NCI-H2196 (cell line): ENCODE measurements at regions not wholly inside any gene's neighbourhood (a gene's known extent, or its start where the extent isn't known, plus 50 kb on each side); places are given as distances from the start of the nearest gene placed in this dataset.

Source experiments
- DNase-seq: peaks from one replicate; lab custom pipeline; 2025; ENCODE audit not compliant: unreplicated experiment; lab: John Stamatoyannopoulos, UW

DNA sequence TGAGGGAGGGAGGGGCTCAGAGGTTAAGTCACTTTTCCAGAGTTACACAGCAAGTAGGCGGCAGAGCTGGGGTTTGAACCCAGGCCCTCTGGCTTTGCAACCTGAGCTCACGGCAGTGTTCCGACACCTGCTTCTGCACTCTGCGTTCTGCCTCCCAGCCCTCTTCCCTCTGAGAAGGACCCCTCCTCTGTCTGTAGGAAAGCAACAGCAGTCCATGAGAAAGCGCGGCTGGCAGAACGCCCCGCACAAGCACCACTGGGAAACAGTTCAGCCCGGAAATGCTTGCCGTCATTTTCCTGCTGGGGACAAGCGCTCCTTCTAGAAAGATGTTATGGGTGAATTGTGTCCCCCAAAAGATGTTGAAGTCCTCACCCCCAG lies 241.1 kb downstream of the NPHP4 start:
- no peak for DNase-seq

- DNase-seq = no peak
Measured at GRCh38 chr1:5750186-5751162, 241.8 kb downstream of the NPHP4 start.

DNA sequence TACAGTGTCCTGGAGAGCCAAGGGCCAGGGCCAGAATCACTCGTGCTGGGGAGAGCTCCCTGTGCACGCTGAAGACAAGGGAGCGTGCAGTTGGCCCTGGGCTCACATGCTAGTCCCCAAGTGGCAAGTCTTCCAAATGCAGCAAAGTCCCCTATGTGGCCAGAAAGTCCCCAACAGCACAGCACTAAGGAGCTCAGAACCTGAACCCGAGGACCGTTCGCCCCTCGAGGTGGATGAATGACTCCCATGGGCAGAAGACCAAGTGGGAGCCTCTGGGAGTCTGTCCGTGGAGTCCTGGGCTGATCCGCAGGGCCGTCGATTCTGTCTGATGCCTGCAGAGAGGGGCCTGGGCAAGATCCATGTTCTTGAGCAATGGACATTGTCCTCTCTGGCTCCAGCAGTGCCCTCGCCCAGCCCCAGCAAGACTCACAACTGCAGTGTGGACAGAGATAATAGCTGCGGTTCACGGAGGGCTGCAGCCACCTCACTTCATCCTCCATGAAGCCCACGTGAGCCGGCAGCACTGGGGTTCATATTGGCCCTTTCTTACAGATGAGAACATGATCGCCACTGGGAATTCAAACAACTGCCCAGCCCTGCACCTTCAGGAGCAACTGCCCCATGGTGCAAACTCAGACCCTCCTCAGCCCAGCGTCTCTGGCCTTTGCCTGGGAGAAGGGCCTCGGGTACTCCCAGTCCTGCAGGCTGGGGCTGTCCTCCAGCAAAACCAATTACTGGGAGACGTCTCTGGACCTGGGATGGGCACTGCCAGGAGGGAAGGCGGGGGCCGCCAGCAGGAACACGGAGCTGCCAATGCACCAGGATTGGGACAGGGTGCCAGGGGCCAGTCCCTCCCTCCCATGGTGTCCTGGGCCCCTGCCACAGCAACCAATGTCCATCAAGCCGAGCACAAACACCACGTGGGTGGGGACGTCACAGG lies 243.7 kb downstream of the NPHP4 start:
- DNase-seq = no peak

- peak; percentile 26 for DNase-seq
Measured at GRCh38 chr1:5747426-5748285, 244.6 kb downstream of the NPHP4 start.

DNA sequence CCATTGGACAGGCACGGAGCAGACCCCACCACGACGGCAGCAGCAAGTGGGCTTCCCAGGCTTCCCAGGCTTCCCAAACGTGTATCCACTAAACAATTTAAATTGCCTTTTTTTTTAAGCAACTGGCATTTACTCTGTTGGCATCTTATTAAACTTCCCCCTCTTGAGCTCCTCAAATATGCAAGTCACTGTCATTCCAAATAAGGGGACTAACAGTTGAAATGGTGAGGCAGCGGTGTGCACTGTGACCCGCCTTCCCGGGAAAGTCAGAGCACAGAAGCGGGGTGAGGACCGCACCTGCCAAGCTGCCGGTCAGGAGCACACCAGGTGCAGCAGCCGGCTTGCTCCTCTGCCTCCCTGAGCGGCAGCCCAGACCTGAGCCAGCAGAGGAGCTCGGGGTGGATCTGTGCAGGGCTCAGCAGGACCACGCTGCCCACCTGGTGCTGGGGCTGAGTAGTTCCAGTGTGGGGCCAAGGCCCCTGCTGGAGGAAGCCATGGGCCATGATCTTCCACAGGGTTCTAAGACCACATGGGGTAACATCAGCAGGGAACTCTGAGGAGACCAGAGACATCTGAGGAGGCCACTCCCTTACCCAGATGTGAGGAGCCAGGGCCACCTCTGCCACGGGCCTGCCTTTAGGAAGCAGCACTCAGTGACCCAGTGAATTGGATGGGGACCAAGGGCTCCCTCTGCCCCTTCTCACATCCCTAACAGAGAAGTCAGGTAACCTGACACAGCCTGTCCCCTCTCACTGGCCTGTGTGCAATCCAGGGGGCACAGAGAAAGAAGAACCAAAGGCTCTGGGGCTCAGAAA lies 245.4 kb downstream of the NPHP4 start:
- peak; percentile 41 for DNase-seq

- DNase-seq = peak; percentile 75
Measured at GRCh38 chr1:5745800-5746610, 246.2 kb downstream of the NPHP4 start.

DNA sequence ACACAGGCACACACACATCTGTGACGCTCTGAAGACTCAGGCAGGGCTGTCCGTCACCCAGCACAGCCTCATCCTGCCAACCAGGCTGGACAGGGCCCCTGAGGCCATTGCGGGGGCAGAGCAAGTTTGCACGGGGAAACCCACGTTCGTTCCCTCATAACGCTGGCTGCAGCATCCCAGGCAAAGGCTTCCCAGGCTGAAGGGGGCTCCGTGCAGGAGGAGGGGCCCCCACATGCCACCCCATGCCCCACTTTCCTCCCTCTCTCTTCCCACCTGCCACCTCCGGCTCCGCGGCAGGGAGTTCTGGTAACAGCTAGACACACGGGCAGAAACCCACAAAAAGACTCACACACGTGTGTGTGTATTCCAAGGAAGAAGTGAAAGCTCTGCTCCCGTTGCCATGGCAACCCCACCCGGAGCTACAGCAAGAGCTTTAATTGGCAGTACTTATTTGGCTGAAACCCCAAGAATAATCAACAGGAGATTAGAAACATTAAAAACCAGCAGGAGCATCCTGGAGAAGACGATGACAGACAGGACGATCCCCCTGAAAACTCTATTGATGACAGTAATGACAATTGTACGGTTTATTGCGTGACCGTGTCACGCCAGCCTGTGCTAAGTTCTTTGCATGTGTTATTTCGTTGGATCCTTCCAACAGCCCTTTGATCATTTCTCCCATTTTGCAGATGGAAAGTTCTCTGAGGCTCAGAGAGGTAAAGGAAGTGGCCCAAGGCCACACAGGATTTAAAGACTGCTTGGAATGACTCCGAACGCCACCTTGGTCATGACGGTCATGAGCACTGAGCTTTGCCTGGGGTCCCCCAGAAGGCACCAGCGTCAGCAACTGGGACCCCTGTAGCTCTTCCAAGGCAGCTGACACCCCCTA lies 247.1 kb downstream of the NPHP4 start:
- DNase-seq = peak; percentile 41

DNA sequence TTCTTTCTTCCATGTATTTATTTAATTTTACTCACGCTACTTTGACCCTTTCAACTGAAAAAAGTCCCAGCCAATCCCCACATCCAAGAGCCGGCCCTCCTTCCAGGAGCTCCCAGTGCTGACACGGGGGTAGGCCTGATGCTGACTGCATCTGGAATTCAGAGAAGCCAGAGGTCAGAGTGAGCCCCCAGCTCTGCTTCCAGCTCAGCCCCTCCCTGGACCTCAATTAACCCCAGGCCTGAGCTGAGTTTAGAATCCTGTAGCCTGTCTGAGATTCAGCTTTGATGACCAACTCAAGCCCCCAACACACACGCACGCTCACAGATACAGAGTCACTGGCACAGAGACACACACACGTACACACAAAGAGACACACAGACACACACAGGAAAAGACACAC lies 247.9 kb downstream of the NPHP4 start:
- DNase-seq = no peak

- no peak for DNase-seq
Measured at GRCh38 chr1:5743435-5744095, 248.7 kb downstream of the NPHP4 start.

- no peak for DNase-seq
Measured at GRCh38 chr1:5742801-5743200, 249.4 kb downstream of the NPHP4 start.

DNA sequence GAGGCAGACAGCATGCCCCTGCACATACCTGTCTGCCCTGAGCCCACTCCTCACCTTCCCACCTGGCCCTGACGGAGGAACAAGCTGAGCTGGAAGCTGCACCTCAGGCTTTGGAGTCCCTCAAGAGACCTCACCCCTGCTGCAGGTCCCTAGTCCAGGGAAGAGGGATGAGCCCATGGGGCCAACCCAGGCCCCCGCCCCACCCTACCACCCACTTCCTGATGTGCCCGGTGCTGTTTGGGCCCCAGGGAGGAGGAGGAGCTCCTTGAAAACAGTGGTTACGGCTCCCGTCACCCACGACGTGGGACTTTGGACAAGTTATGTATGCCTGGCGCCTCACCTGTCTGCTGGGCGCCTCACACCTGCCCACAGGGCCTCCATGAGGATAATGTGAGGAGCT lies 250.2 kb downstream of the NPHP4 start:
- DNase-seq = no peak

DNA sequence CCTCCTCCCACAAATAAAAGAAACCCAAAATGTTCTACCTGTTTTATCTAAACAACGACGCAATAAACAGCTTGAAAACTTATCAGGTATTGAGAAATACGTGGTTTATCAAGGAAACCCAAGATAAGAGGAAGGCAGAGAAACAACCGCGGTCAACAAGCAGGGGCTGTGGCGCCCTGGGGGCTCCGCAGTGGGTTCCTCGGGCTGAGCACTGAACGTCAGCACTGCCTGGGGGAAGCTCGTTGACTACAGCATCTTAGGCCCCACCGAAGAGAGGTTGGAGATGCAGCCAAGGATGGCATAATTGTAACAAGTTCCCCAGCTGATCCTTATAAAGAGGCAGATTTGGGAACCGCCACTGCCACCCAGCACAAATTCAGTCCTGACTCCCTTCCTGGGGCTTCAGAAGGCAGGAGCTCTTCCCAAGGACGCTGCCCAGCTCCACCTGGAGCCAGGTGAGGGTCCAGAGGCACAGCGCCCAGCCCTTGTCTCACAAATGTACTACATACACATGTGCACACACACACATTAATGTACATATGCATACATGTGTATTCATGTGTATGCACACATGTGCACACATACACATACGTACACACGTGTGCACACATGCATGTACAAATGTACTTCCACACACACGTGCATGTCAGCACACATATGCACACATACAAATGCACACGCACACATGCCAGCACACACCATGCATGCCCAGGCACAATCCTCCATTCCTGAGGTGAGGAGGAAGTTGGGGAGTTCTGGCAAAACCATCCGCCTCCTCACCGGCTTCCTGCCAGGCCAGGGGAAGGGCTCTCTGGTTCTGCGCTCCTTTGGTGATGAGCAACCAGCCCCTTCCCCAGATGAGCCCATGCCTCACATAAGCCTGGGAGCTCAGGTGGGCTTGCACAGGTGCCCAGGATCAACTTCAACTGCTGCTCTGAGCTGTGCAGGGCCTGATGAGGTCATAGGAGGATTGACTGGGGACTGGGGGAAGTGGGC lies 251.1 kb downstream of the NPHP4 start:
- no peak for DNase-seq

- no peak for DNase-seq
Measured at GRCh38 chr1:5740450-5740849, 251.8 kb downstream of the NPHP4 start.

GRCh38 chr1:5739561-5740078 lies 252.6 kb downstream of the NPHP4 start:
- DNase-seq = no peak

- no peak for DNase-seq
Measured at GRCh38 chr1:5738911-5739462, 253.2 kb downstream of the NPHP4 start.

GRCh38 chr1:5737081-5737480 lies 255.1 kb downstream of the NPHP4 start:
- DNase-seq = no peak
